Hepatocyte (in vitro differentiated cells): ENCODE measurements at regions not wholly inside any gene's neighbourhood (a gene's known extent, or its start where the extent isn't known, plus 50 kb on each side); places are given as distances from the start of the nearest gene placed in this dataset.

ENCODE experiments used
- CTCF ChIP-seq: fragments of 200-600 bp; sonication (generic); IDR thresholded peaks from 2 replicates; pipeline ENCODE4 v1.5.1; 2016; ENCODE audit warnings: antibody characterized with exemption, mild to moderate bottlenecking; ENCODE audit not compliant: poor library complexity
- EZH2 ChIP-seq: fragments of 200-600 bp; sonication (generic); IDR thresholded peaks from 2 replicates; pipeline ENCODE4 v1.6.1; 2016; ENCODE audit warnings: antibody characterized with exemption, mild to moderate bottlenecking, borderline replicate concordance
- EZH2phosphoT487 ChIP-seq: fragments of 200-600 bp; sonication (generic); IDR thresholded peaks from one replicate; pipeline ENCODE4 v1.6.1; 2018; ENCODE audit warnings: antibody characterized with exemption, mild to moderate bottlenecking, low read depth, moderate library complexity; ENCODE audit not compliant: unreplicated experiment, severe bottlenecking

DNA sequence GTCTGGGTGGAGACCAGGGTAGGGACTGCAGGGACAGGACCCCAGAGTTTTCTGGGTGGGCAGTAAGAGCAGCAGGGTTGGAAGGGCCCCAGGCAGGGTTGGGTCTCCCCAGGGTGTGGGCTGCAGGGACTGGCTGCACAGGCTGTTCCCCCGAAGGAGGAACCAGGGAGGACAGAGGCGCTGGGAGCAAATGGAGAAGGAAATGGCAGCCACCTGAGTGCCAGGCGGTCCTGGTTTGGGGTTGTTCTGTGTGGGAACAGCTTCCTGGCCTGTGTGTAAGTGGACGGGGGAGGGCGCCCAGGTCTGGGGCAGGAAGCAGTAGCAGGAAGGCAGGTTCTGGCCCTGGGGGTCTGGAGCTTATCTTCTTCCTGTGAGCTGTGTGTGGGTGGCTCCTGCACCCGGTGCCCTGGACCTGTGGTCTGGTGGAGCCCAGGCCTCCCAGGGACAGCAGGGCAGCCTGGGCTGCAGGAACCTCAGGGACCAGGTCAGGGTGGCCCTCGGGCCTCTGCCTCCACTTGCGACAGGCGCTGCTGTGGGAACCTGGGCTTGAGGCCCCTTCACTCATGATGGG lies 372.8 kb downstream of the TMEM121 start:
- TF ChIP-seq EZH2phosphoT487, result no peak
- TF ChIP-seq CTCF, result no peak
- no peak for TF ChIP-seq EZH2
